NCI-H2029 treated with DMSO at 0.1 percent for 48 hours (cell line): ENCODE measurements at regions not wholly inside any gene's neighbourhood (a gene's known extent, or its start where the extent isn't known, plus 50 kb on each side); places are given as distances from the start of the nearest gene placed in this dataset.

Experiments
- DNase-seq: peaks from one replicate; lab custom pipeline; 2025; lab: John Stamatoyannopoulos, UW

- DNase-seq: no peak
Observed at GRCh38 chr12:83823386-83824045, 1089.1 kb downstream of the SLC6A15 start.

- DNase-seq: no peak
Observed at GRCh38 chr12:83821967-83822366, 1090.6 kb downstream of the SLC6A15 start.

- DNase-seq: no peak
Observed at GRCh38 chr12:83818881-83819280, 1093.7 kb downstream of the SLC6A15 start.

GRCh38 chr12:83817730-83818129, 1094.9 kb downstream of the SLC6A15 start:
- no peak for DNase-seq

GRCh38 chr12:83808591-83808990, 1104.0 kb downstream of the SLC6A15 start:
- DNase-seq: no peak

GRCh38 chr12:83807871-83808270, 1104.7 kb downstream of the SLC6A15 start:
- no peak for DNase-seq

GRCh38 chr12:83805873-83806272, 1106.7 kb downstream of the SLC6A15 start:
- DNase-seq: no peak

- DNase-seq: no peak
Observed at GRCh38 chr12:83805156-83805772, 1107.3 kb downstream of the SLC6A15 start.

- DNase-seq: no peak
Observed at GRCh38 chr12:83801972-83802371, 1110.6 kb downstream of the SLC6A15 start.

- no peak for DNase-seq
Observed at GRCh38 chr12:83800022-83800421, 1112.6 kb downstream of the SLC6A15 start.

GRCh38 chr12:83796531-83796930, 1109.8 kb downstream of the TMTC2 start:
- no peak for DNase-seq

- no peak for DNase-seq
Observed at GRCh38 chr12:83793616-83794015, 1106.9 kb downstream of the TMTC2 start.

GRCh38 chr12:83784298-83784890, 1097.7 kb downstream of the TMTC2 start:
- no peak for DNase-seq

- no peak for DNase-seq
Observed at GRCh38 chr12:83779526-83779925, 1092.8 kb downstream of the TMTC2 start.

GRCh38 chr12:83769151-83769550, 1082.4 kb downstream of the TMTC2 start:
- no peak for DNase-seq

- DNase-seq: no peak
Observed at GRCh38 chr12:83767723-83768122, 1081.0 kb downstream of the TMTC2 start.

GRCh38 chr12:83763425-83763824, 1076.7 kb downstream of the TMTC2 start:
- no peak for DNase-seq

GRCh38 chr12:83759906-83760305, 1073.2 kb downstream of the TMTC2 start:
- DNase-seq: no peak

GRCh38 chr12:83758888-83759631, 1072.4 kb downstream of the TMTC2 start:
- no peak for DNase-seq

- DNase-seq: no peak
Observed at GRCh38 chr12:83753904-83754303, 1067.2 kb downstream of the TMTC2 start.

- no peak for DNase-seq
Observed at GRCh38 chr12:83753205-83753604, 1066.5 kb downstream of the TMTC2 start.

GRCh38 chr12:83739607-83740006, 1052.9 kb downstream of the TMTC2 start:
- DNase-seq: no peak

GRCh38 chr12:83710851-83711250, 1024.1 kb downstream of the TMTC2 start:
- DNase-seq: no peak
